ENCODE measurements at regions not wholly inside any gene's neighbourhood (a gene's known extent, or its start where the extent isn't known, plus 50 kb on each side); places are given as distances from the start of the nearest gene placed in this dataset.

- DNase-seq = no peak
These were observed 51.2 kb upstream of the PCBD1 start for GRCh38 chr10:70939441-70940003.

GRCh38 chr10:70940834-70941568 is 52.6 kb upstream of the PCBD1 start:
- no peak for DNase-seq

GRCh38 chr10:70942125-70942524 is 53.8 kb upstream of the PCBD1 start:
- no peak for DNase-seq

DNA sequence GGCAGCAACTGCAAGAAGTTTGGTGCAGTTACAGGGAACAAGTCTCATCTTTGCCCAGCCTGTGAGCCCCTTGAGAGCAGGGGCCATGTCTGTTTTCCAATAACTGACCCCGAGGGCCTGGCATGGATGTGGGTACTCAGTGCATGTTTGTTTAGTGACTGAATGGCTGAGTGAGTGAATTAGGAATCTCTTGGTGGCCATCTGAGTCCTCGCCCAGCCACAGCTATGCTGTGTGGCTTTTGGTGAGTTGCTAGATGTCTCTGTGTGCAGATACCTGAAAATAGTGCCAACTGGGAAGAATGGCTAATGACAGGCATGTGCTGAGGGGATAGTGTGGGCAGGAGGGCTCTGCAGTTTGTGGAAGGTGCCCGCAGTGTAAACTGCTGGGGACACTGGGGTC is 54.4 kb upstream of the PCBD1 start:
- no peak for DNase-seq

- no peak for DNase-seq
These were observed 54.9 kb upstream of the PCBD1 start for GRCh38 chr10:70943249-70943648.

DNA sequence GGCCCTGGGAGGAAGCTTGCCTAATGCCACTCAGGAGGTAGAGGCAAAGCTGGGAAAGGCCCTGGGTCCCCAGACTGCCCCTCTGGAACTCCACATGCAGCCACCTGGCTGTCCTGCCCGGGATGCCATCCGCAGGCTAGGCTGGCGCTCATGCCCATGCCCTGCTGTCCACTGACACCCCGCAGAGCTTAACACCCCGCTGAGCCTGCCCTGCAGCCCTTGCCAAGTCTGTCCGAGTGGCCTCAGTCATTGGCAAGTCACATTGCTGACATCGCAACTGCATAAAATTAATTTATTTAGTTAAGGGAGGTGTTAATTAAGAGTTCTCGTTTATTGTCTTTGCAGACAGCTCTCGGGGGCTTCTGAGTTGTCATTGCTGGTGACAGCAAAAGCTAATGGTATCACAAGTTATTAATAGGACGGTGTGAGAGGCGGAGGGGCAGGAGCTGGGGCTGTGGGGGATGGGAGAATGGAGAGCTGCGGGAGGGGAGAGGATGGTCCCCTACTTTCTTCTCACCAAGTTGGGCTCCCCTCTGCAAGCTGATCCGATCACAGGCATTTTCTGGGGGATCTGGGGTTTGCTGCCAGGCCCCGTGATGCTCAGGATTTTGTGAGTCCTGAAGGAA is 55.6 kb upstream of the PCBD1 start:
- DNase-seq = no peak

GRCh38 chr10:70950037-70950436 is 61.7 kb upstream of the PCBD1 start:
- DNase-seq = no peak

- no peak for DNase-seq
These were observed 62.4 kb upstream of the PCBD1 start for GRCh38 chr10:70950801-70951200.

- no peak for DNase-seq
These were observed 64.0 kb upstream of the PCBD1 start for GRCh38 chr10:70952401-70952800.

GRCh38 chr10:70952921-70953320 is 64.6 kb upstream of the PCBD1 start:
- DNase-seq = no peak

DNA sequence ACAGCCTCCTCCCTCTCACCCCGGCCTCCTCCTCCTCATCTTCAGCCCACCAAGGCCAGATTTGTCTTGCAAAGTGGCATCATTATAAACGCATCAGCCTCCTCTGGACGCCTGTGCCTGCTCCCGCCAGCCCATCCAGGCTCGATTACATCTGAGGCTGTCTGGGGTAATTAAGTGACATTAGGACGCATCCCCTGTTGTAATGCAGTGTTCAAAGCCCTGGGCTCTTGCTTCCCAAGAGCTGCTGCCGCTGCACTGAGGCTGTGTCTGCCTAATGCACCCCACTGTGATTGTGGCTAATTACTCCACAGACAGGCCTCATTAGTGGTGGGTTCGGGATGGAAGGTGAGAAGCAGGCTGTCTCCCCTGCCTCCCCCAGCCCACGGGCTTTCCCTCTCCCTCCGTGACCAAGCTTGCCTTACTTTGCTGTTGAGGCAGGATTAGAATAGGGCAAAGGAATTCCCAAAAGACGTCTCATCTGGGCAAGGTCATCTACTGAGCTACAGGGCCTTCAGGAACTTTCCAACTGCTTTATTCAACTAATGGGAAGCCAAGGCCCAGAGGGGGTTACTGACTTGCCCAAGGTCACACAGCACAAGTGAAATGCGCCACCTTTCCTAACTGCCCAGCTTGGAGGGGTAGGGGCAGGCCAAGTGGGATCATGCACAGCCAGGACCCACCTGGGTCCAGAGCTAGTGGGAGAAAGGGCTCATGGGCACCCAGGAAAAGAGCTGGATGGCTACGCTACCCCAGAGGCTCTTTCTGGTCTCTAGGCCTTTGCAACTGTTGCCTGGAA is 66.2 kb upstream of the PCBD1 start:
- no peak for DNase-seq

- DNase-seq = no peak
These were observed 67.8 kb upstream of the PCBD1 start for GRCh38 chr10:70956029-70956759.

DNA sequence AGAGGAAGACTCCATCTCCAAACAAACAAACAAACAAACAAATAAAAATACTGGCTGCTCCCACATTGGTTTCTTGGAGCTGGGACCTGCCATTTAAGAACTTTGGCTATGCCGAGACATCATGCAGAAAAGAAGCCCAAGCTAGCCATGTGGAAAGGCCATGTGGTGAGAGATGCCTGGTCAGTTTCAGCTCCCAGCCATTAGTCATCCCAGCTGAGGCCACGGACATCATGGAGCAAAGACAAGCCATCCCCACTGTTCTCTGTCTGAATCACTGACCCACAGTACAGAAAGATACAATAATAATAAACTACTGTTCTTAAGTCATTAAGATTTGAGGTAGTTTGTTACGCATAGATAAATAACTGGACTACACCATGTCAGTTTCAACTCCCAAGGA is 70.0 kb upstream of the PCBD1 start:
- no peak for DNase-seq

DNA sequence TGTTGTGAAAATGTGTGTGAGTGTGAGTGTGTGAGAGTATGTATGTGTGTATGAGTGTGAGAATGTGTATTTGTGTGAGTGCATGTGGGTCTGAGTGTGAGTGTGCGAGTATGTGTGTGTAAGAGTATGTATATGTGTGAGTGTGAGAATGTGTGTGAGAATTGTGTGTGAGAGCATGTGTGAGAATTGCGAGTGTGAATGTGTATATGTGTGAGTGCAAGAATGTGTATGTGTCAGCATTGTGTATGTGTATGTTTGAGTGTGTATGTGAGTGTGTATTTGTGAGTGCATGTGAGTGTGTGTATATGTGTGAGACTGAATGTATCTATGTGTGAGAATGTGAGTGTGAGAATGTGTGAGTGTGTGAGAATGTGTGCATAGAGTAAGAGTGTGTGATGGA is 72.0 kb upstream of the PCBD1 start:
- DNase-seq = no peak

DNA sequence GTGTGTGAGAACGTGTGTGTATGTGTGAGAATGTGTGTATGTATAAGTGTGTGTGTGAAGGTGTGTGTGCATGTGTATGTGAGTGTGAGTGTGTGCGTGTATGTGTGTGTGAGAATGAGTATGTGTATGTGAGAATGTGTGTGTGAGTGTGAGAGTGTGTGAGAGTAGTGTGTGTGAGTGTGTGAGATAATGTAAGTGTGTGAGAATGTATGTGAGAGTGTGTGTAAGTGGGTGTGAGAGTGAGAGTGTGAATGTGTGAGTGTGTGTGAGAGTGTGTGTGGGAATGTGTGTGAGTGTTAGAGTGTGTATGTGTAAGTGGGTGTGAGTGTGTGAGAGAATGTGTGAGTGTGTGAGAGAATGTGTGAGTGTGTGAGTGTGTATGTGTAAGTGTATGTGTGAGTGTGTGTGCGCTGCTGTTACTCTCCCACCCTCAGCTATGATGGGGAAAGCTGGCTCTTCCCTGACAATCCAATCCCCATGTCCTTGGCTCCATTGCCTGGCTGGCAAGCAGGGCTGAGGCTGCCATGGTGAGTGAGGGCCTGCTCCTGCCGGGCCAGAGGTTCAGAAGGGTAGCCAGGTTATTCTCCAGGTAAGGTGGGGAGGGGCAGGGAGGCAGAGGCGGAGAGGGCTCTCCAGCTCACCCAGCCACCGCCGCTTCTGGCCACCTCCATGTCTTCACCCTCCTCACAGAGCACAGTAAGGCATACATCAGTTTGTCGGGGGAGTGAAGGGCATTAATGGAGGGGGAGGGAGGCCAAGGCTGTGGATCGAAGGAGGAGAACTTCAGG is 72.6 kb upstream of the PCBD1 start:
- DNase-seq = no peak

- DNase-seq = no peak
These were observed 74.3 kb upstream of the PCBD1 start for GRCh38 chr10:70962686-70963085.

DNA sequence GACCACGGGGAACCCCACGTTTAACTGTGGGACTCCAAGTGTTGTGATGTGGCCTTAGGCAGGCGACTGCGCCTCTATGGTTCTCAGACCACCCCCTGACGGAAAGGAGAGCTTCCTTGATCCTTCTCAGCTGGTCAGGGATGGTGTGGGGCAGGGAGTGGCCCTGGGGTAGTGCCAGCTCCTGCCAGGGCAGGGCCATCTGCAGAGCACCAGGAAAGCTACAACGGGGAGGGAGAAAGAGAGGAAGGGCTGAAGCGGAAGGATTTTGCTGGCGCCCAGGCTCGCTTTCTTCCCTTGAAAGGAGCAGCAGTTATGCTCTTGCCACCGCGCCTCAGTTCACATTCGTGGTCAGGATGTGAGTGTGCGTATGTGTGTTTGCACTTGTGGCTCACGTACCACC is 74.9 kb upstream of the PCBD1 start:
- DNase-seq = no peak

- no peak for DNase-seq
These were observed 75.9 kb upstream of the PCBD1 start for GRCh38 chr10:70964245-70964644.

GRCh38 chr10:70964881-70965280 is 76.5 kb upstream of the PCBD1 start:
- no peak for DNase-seq

DNA sequence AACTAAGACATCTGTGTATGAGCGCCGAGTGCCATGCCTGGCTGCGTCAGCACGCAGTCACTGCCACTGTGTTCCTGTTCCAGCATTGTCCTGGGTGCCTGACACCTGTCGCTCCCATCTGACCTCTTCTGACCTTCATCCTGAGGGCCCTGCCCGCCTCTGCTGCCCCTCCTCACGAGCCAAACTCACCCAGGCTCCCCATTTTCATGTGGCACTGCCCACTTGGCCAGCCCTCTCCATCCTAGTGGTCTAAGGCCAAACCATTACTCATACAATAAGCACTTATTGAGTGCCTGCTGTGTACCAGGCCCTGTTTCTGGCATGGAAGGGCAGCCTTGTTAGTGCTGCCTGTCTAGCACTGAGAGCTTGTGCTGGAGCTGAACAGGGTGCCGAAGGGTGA is 77.2 kb upstream of the PCBD1 start:
- DNase-seq = no peak

- DNase-seq = no peak
These were observed 78.5 kb upstream of the PCBD1 start for GRCh38 chr10:70966646-70967553.

Data from NCI-H2081 (cell line).